GM12878 (cell line): ENCODE measurements at regions not wholly inside any gene's neighbourhood (a gene's known extent, or its start where the extent isn't known, plus 50 kb on each side); places are given as distances from the start of the nearest gene placed in this dataset.

Experiments
- EP300 ChIP-seq, 2 experiments: fragments of 150-350 bp in 1 of 2; IDR thresholded peaks; 2 replicates each; pipeline ENCODE4 v1.6.1; 2011 to 2012; ENCODE audit warnings: low read depth in 2 of 2, low read length in 2 of 2, borderline replicate concordance in 1 of 2, improper control_type of control experiment in 1 of 2, inconsistent platforms in 1 of 2; ENCODE audit not compliant: control insufficient read depth in 1 of 2
- HDAC6 ChIP-seq: fragments of 200-600 bp; sonication (generic); IDR thresholded peaks from one replicate; pipeline ENCODE4 v1.8.0; 2017; ENCODE audit warnings: antibody characterized with exemption; ENCODE audit not compliant: unreplicated experiment
- JUNB ChIP-seq: IDR thresholded peaks from 2 replicates; pipeline ENCODE4 v1.6.1; 2016; ENCODE audit warnings: antibody characterized with exemption, mild to moderate bottlenecking
- NFIC ChIP-seq: IDR thresholded peaks from 2 replicates; pipeline ENCODE4 v1.6.1; 2012; ENCODE audit warnings: low read depth, mild to moderate bottlenecking, inconsistent platforms, low read length, moderate library complexity
- SP1 ChIP-seq: IDR thresholded peaks from one replicate; pipeline ENCODE4 v1.6.1; 2011; ENCODE audit warnings: low read depth, low read length
- ZNF24 ChIP-seq: fragments of 450-650 bp; IDR thresholded peaks from 2 replicates; pipeline ENCODE4 v1.6.1; 2017; ENCODE audit warnings: antibody characterized with exemption, mild to moderate bottlenecking
- TF ChIP-seq, protein P1 (sequence below): fragments of 450-650 bp; IDR thresholded peaks from 2 replicates; pipeline ENCODE4 v1.6.1; 2016; ENCODE audit warnings: mild to moderate bottlenecking

DNA sequence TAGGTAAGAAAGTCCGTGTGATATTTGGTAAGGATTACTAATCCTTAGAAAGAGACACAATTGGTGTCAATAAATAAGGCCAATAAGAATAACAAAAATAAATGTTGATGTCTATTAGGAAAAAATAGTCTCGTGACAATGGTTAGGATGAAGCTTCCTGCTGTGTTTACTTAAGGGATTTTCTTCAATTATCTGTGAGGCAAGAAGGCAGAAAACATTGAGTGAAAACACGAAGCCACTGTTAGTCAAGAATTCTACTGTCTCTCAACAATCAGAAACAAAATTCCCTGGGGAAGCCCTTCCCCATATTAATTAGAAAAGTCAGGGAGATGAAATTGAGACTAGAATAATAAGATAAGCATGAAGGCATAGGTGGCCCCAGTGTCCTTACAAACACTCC, 149.0 kb downstream of the SYK start:
- TF ChIP-seq HDAC6 (no peak), ZNF24 (no peak), JUNB (no peak), SP1 (no peak), NFIC (no peak), EP300 (IDR thresholded peaks at IDR 0.05; ENCODE audit: borderline replicate concordance in 1 of 2, control insufficient read depth in 1 of 2, low read depth in 2 of 2, low read length in 2 of 2) (no peak)
- TF ChIP-seq, protein P1, sequence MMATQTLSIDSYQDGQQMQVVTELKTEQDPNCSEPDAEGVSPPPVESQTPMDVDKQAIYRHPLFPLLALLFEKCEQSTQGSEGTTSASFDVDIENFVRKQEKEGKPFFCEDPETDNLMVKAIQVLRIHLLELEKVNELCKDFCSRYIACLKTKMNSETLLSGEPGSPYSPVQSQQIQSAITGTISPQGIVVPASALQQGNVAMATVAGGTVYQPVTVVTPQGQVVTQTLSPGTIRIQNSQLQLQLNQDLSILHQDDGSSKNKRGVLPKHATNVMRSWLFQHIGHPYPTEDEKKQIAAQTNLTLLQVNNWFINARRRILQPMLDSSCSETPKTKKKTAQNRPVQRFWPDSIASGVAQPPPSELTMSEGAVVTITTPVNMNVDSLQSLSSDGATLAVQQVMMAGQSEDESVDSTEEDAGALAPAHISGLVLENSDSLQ = no peak
